ENCODE measurements at regions not wholly inside any gene's neighbourhood (a gene's known extent, or its start where the extent isn't known, plus 50 kb on each side); places are given as distances from the start of the nearest gene placed in this dataset.

GRCh38 chr16:82567175-82567574 is 59.6 kb upstream of the CDH13 start:
- Mint-ChIP-seq H3K4me1 (no peaks in the 10 kb centered on the region), H3K4me3 (no peak overlapping the region), H3K36me3 (ENCODE audit: low read depth) (no peaks in the 10 kb centered on the region), H3K27me3 (peaks cover 3% of the 10 kb centered on the region), H3K27ac (no peak overlapping the region), H3K9me3 (ENCODE audit: low read depth) (no peaks in the 10 kb centered on the region)
- ATAC-seq = no peak
- intact Hi-C loops (cut with DNase I, micrococcal nuclease) = no loop called here
- ChIA-PET POLR2A (no interaction called here), CTCF (no interaction called here)
- DNase-seq = no peak

GRCh38 chr16:82563401-82563800 is 63.4 kb upstream of the CDH13 start:
- Mint-ChIP-seq H3K4me3 (no peak overlapping the region), H3K9me3 (ENCODE audit: low read depth) (no peaks in the 10 kb centered on the region), H3K27me3 (no peaks in the 10 kb centered on the region), H3K27ac (no peak overlapping the region), H3K36me3 (ENCODE audit: low read depth) (no peaks in the 10 kb centered on the region), H3K4me1 (no peaks in the 10 kb centered on the region)
- ATAC-seq = no peak
- no peak for DNase-seq
- ChIA-PET CTCF (no interaction called here), POLR2A (no interaction called here)
- intact Hi-C loops (cut with DNase I, micrococcal nuclease) = no loop called here

- POLR2A ChIA-PET = no interaction called here
These were observed 64.5 kb upstream of the CDH13 start for GRCh38 chr16:82562183-82562683.

GRCh38 chr16:82560805-82561325 is 65.9 kb upstream of the CDH13 start:
- CTCF ChIA-PET = no interaction called here
- DNase-seq (no peak), ATAC-seq (no peak)
- Mint-ChIP-seq H3K4me3 (no peak overlapping the region), H3K4me1 (no peaks in the 10 kb centered on the region), H3K27me3 (no peaks in the 10 kb centered on the region), H3K36me3 (ENCODE audit: low read depth) (no peaks in the 10 kb centered on the region), H3K27ac (no peak overlapping the region), H3K9me3 (ENCODE audit: low read depth) (peaks cover 2% of the 10 kb centered on the region)
- POLR2A ChIA-PET = no interaction called here
- intact Hi-C loops (cut with DNase I, micrococcal nuclease) = no loop called here

More at GRCh38 chr16:82562183-82562683, 64.5 kb upstream of the CDH13 start:
- Mint-ChIP-seq H3K36me3 (ENCODE audit: low read depth) (no peaks in the 10 kb centered on the region), H3K9me3 (ENCODE audit: low read depth) (no peaks in the 10 kb centered on the region), H3K27ac (no peak overlapping the region), H3K27me3 (no peaks in the 10 kb centered on the region), H3K4me1 (no peaks in the 10 kb centered on the region), H3K4me3 (no peak overlapping the region)
- ATAC-seq (no peak), DNase-seq (no peak)
- intact Hi-C loops (cut with DNase I, micrococcal nuclease) = no loop called here
- CTCF ChIA-PET = no interaction called here

GRCh38 chr16:82544378-82545160 is 82.2 kb upstream of the CDH13 start:
- Mint-ChIP-seq H3K27me3 (peaks cover 15% of the 10 kb centered on the region), H3K27ac (no peak overlapping the region), H3K4me3 (no peak overlapping the region), H3K4me1 (no peaks in the 10 kb centered on the region), H3K36me3 (ENCODE audit: low read depth) (no peaks in the 10 kb centered on the region), H3K9me3 (ENCODE audit: low read depth) (no peaks in the 10 kb centered on the region)
- ChIA-PET POLR2A (no interaction called here), CTCF (no interaction called here)
- intact Hi-C loops (cut with DNase I, micrococcal nuclease) = no loop called here
- ATAC-seq (no peak), DNase-seq (no peak)

- CTCF ChIA-PET = no interaction called here
- Mint-ChIP-seq H3K27ac (no peak overlapping the region), H3K4me1 (no peaks in the 10 kb centered on the region), H3K9me3 (ENCODE audit: low read depth) (no peaks in the 10 kb centered on the region), H3K4me3 (no peak overlapping the region), H3K36me3 (ENCODE audit: low read depth) (no peaks in the 10 kb centered on the region), H3K27me3 (peaks cover 16% of the 10 kb centered on the region)
- no peak for ATAC-seq
- DNase-seq = no peak
- intact Hi-C loops (cut with DNase I, micrococcal nuclease) = no loop called here
- POLR2A ChIA-PET = no interaction called here
These were observed 84.1 kb upstream of the CDH13 start for GRCh38 chr16:82542714-82543113.

- Mint-ChIP-seq H3K4me3 (no peak overlapping the region), H3K36me3 (ENCODE audit: low read depth) (no peaks in the 10 kb centered on the region), H3K4me1 (no peaks in the 10 kb centered on the region), H3K27me3 (peaks cover 13% of the 10 kb centered on the region), H3K27ac (no peak overlapping the region), H3K9me3 (ENCODE audit: low read depth) (no peaks in the 10 kb centered on the region)
- DNase-seq (no peak), ATAC-seq (no peak)
- intact Hi-C loops (cut with DNase I, micrococcal nuclease) = no loop called here
- ChIA-PET CTCF (no interaction called here), POLR2A (no interaction called here)
These were observed 85.7 kb upstream of the CDH13 start for GRCh38 chr16:82541103-82541502.

- Mint-ChIP-seq H3K4me1 (no peaks in the 10 kb centered on the region), H3K4me3 (no peak overlapping the region), H3K27ac (no peak overlapping the region), H3K27me3 (peaks cover 9% of the 10 kb centered on the region), H3K9me3 (ENCODE audit: low read depth) (peaks cover 2% of the 10 kb centered on the region), H3K36me3 (ENCODE audit: low read depth) (no peaks in the 10 kb centered on the region)
- ATAC-seq (no peak), DNase-seq (no peak)
- ChIA-PET POLR2A (no interaction called here), CTCF (interaction anchor here (1.5 kb wide), 1 partner anchor 80 kb away, joined by 4 read pairs; no protein-coding TSS in a partner anchor)
- intact Hi-C loops (cut with DNase I, micrococcal nuclease) = no loop called here
These were observed 91.0 kb upstream of the CDH13 start for GRCh38 chr16:82535764-82536163.

- no peak overlapping the region for H3K4me3 Mint-ChIP-seq
- H3K36me3 Mint-ChIP-seq (ENCODE audit: low read depth) = no peaks in the 10 kb centered on the region
These were observed 91.5 kb upstream of the CDH13 start for GRCh38 chr16:82535262-82535661.

GRCh38 chr16:82533189-82533588 is 93.6 kb upstream of the CDH13 start:
- CTCF ChIA-PET = interaction anchor here (0.6 to 1.2 kb wide), 2 partner anchors 13 to 641 kb away, joined by 3 read pairs; no protein-coding TSS in a partner anchor

More at GRCh38 chr16:82535262-82535661, 91.5 kb upstream of the CDH13 start:
- ChIA-PET POLR2A (no interaction called here), CTCF (no interaction called here)
- no peaks in the 10 kb centered on the region for H3K4me1 Mint-ChIP-seq
- intact Hi-C loops (cut with DNase I, micrococcal nuclease) = no loop called here
- ATAC-seq (no peak), DNase-seq (no peak)
- peaks cover 10% of the 10 kb centered on the region for H3K27me3 Mint-ChIP-seq
- H3K27ac Mint-ChIP-seq = no peak overlapping the region
- peaks cover 4% of the 10 kb centered on the region for H3K9me3 Mint-ChIP-seq (ENCODE audit: low read depth)

GRCh38 chr16:82530883-82531282 is 95.9 kb upstream of the CDH13 start:
- no peaks in the 10 kb centered on the region for H3K36me3 Mint-ChIP-seq (ENCODE audit: low read depth)
- H3K4me1 Mint-ChIP-seq = no peaks in the 10 kb centered on the region
- intact Hi-C loops (cut with DNase I, micrococcal nuclease) = no loop called here
- no peak for ATAC-seq
- POLR2A ChIA-PET = no interaction called here
- no peak for DNase-seq
- H3K4me3 Mint-ChIP-seq = no peak overlapping the region
- CTCF ChIA-PET = no interaction called here
- H3K27ac Mint-ChIP-seq = no peak overlapping the region
- H3K9me3 Mint-ChIP-seq (ENCODE audit: low read depth) = peaks cover 4% of the 10 kb centered on the region
- peaks cover 8% of the 10 kb centered on the region for H3K27me3 Mint-ChIP-seq

More at GRCh38 chr16:82533189-82533588, 93.6 kb upstream of the CDH13 start:
- intact Hi-C loops (cut with DNase I, micrococcal nuclease) = no loop called here
- no peaks in the 10 kb centered on the region for H3K4me1 Mint-ChIP-seq
- H3K27me3 Mint-ChIP-seq = peaks cover 8% of the 10 kb centered on the region
- DNase-seq (no peak), ATAC-seq (no peak)
- H3K4me3 Mint-ChIP-seq = no peak overlapping the region
- H3K27ac Mint-ChIP-seq = no peak overlapping the region
- no peaks in the 10 kb centered on the region for H3K36me3 Mint-ChIP-seq (ENCODE audit: low read depth)
- peaks cover 4% of the 10 kb centered on the region for H3K9me3 Mint-ChIP-seq (ENCODE audit: low read depth)
- POLR2A ChIA-PET = no interaction called here

GRCh38 chr16:82527101-82527500 is 99.7 kb upstream of the CDH13 start:
- ChIA-PET CTCF (no interaction called here), POLR2A (no interaction called here)
- no peak for DNase-seq
- ATAC-seq = no peak
- no peak overlapping the region for H3K27ac Mint-ChIP-seq
- H3K4me3 Mint-ChIP-seq = no peak overlapping the region
- intact Hi-C loops (cut with DNase I, micrococcal nuclease) = no loop called here
- no peaks in the 10 kb centered on the region for H3K4me1 Mint-ChIP-seq
- H3K9me3 Mint-ChIP-seq (ENCODE audit: low read depth) = peaks cover 12% of the 10 kb centered on the region
- no peaks in the 10 kb centered on the region for H3K36me3 Mint-ChIP-seq (ENCODE audit: low read depth)
- H3K27me3 Mint-ChIP-seq = peaks cover 7% of the 10 kb centered on the region

Data from activated CD4-positive, alpha-beta T cell treated with anti-CD3 and anti-CD28 coated beads for 36 hours (primary cell).